Stomach (tissue), 8 donors: ENCODE measurements at regions not wholly inside any gene's neighbourhood (a gene's known extent, or its start where the extent isn't known, plus 50 kb on each side); places are given as distances from the start of the nearest gene placed in this dataset.

Source experiments
- DNase-seq, 2 donors: peaks; one replicate each; pipeline versions ENCODE4 v3.0.0 to v3.0.0-alpha.2; 2013 to 2019
- H3K27ac ChIP-seq, 5 donors: fragments of 200-600 bp in 4 of 5; sonication (generic) in 4 of 5; one replicate each; pipeline ENCODE4 v1.5.1; 2013 to 2019; ENCODE audit warnings: mild to moderate bottlenecking in 1 of 5, moderate library complexity in 1 of 5
- H3K27me3 ChIP-seq, 3 donors: fragments of 200-600 bp; sonication (generic); one replicate each; pipeline ENCODE4 v1.5.1; 2017 to 2019; ENCODE audit warnings: mixed run types in 1 of 3
- H3K36me3 ChIP-seq, 4 donors: fragments of 200-600 bp; sonication (generic); 1 replicate in 3 of 4; 2 replicates in 1 of 4; pipeline ENCODE4 v1.5.1; 2016 to 2019
- H3K4me1 ChIP-seq, 4 donors: fragments of 200-600 bp; sonication (generic); one replicate each; pipeline ENCODE4 v1.5.1; 2016 to 2019
- H3K4me3 ChIP-seq, 4 donors: fragments of 200-600 bp; sonication (generic) in 3 of 4; one replicate each; pipeline ENCODE4 v1.5.1; 2016 to 2019; ENCODE audit warnings: mild to moderate bottlenecking in 1 of 4
- H3K9me3 ChIP-seq, 4 donors: fragments of 200-600 bp; sonication (generic); one replicate each; pipeline ENCODE4 v1.5.1; 2016 to 2019
- EP300 ChIP-seq: sonication (generic); formaldehyde crosslinking; IDR thresholded peaks from one replicate; pipeline ENCODE4 v1.6.1; 2017; ENCODE audit warnings: antibody characterized with exemption
- POLR2A ChIP-seq, 4 donors: fragments of 450-650 bp; IDR thresholded peaks; one replicate each; pipeline ENCODE4 v1.6.1; 2016; ENCODE audit warnings: antibody characterized with exemption in 4 of 4, control low read depth in 2 of 4, mild to moderate bottlenecking in 1 of 4, moderate library complexity in 1 of 4
- POLR2AphosphoS5 ChIP-seq, 3 donors: sonication (generic); formaldehyde crosslinking; IDR thresholded peaks; one replicate each; pipeline ENCODE4 v1.6.1; 2016; ENCODE audit warnings: antibody characterized with exemption in 3 of 3
- WGBS, 5 donors: extraction: QIAGEN DNeasy Blood & Tissue Kit in 3 of 5; methylation state at CpG; one replicate each; pipeline versions ENCODE4 v1.1.5 to v1.1.7; 2013 to 2018; 5-methylcytosine and 5-hydroxymethylcytosine counted together
- intact Hi-C: fragments of 100-400 bp; cut with DNase I; formaldehyde crosslinking; loops from one replicate; pipeline ENCODE4 v1.15.1; 2023; ENCODE audit warnings: low total_unique reads
- TF ChIP-seq, protein P1 (sequence below), 7 experiments: fragments of 450-650 bp in 4 of 7; fragments of 200-600 bp in 3 of 7; sonication (generic) in 3 of 7; IDR thresholded peaks; one replicate each; pipeline ENCODE4 v1.5.1; 2016 to 2019; ENCODE audit warnings: antibody characterized with exemption in 7 of 7, control low read depth in 2 of 7, mild to moderate bottlenecking in 1 of 7
- donor health status: healthy with polysubstance abuse.
- donor health status: Bipolar disorder and iron deficiency.
- donor health status: healthy.

DNA sequence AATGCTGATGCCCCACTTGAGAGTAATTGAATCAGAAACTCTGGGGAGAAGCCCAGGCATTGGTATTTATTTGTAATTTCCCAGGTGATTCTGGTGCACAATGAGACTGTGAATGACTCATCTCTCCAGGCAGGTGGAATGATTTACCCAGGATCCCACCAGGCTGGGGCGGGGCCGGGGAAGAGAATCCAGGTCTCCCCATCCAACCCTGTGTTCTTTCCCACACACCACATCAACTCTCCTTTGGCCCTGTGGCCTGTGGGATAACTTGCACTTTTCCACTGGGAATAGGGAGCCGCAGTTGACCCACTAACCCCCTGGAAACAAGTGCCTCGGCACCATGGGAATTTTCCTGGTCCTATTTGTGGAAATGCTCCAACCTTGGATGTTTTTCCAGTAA, 409.8 kb downstream of the ZNF521 start:
- H3K4me3 ChIP-seq: no peak overlapping the region
- DNase-seq: no peak
- intact Hi-C loops: no loop called here
- no peak overlapping the region for H3K27ac ChIP-seq
- no peaks in the 10 kb centered on the region for H3K36me3 ChIP-seq
- H3K9me3 ChIP-seq: no peaks in the 10 kb centered on the region
- TF ChIP-seq EP300 (no peak), POLR2A (IDR thresholded peaks at IDR 0.05) (no peak), POLR2AphosphoS5 (IDR thresholded peaks at IDR 0.05) (no peak)
- TF ChIP-seq, protein P1, sequence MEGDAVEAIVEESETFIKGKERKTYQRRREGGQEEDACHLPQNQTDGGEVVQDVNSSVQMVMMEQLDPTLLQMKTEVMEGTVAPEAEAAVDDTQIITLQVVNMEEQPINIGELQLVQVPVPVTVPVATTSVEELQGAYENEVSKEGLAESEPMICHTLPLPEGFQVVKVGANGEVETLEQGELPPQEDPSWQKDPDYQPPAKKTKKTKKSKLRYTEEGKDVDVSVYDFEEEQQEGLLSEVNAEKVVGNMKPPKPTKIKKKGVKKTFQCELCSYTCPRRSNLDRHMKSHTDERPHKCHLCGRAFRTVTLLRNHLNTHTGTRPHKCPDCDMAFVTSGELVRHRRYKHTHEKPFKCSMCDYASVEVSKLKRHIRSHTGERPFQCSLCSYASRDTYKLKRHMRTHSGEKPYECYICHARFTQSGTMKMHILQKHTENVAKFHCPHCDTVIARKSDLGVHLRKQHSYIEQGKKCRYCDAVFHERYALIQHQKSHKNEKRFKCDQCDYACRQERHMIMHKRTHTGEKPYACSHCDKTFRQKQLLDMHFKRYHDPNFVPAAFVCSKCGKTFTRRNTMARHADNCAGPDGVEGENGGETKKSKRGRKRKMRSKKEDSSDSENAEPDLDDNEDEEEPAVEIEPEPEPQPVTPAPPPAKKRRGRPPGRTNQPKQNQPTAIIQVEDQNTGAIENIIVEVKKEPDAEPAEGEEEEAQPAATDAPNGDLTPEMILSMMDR (IDR thresholded peaks at IDR 0.05): no peak
- no peaks in the 10 kb centered on the region for H3K27me3 ChIP-seq
- H3K4me1 ChIP-seq: no peaks in the 10 kb centered on the region
- WGBS, 5 donors: 82 to 96% (median 86%) methylated on average over 4 of the region's 4 CpGs

DNA sequence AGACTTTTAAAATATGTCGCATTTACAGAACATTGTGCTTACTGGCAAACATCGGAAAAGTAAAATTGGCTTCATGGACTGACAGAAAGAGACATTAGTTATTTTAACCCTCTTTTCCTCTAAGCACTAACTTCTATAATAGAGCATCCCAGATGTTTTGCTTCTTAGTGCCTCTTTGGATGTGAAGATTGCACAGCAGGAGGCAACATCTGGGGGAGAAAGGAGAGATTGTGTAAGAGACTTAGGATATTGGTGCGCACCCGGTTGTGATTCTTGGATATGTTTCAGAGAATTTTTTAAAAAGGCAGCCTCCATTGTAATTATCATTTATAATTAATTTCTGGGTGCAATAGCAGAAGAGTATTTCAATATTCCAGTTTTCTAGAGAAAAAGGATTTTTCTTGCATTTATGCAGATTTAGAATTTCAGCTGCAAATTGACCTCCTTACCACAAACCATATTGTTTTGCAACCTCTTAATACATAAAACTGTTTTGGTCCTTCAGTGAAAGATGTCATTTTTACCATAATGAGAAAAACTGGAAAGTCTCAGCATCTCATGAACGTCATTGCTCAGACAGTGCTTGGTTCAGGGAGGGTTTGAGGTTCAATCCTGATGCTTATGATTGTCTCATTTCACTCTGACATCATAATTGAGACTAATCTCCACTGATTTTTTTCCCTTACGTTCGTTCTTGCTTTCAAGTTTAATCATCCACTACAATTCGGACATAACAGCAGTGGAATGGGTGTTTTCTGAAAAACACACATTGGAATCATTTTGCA, 404.3 kb downstream of the ZNF521 start:
- WGBS, 5 donors: 65 to 69% (median 67%) methylated on average over 8 of the region's 8 CpGs

DNA sequence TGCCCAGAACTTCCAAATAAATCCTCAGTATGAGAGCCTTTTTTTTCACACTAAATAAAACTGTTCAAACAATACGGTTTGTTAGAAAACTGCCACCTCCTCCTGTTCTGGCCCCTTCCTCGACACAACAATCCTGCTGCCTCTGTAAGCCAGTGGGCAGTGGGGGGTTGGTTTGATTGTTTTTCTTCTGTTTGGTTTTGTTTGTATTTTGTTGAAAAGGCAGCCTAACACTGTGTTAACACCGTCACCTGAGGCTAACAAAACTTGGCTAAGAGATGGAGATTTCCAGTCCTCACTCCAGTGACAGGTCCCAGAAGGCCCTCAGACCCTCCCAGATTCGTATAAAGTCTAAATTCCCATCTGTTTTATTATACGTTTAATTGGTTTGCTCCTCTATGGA, 402.1 kb downstream of the ZNF521 start:
- WGBS, 5 donors: 61 to 75% (median 72%) methylated on average over 5 of the region's 5 CpGs

More for the DNA sequence above, 404.3 kb downstream of the ZNF521 start:
- no peak overlapping the region for H3K4me3 ChIP-seq
- no peak for TF ChIP-seq EP300
- TF ChIP-seq POLR2AphosphoS5 (IDR thresholded peaks at IDR 0.05): no peak
- TF ChIP-seq, protein P1 (IDR thresholded peaks at IDR 0.05): no peak
- no peak for TF ChIP-seq POLR2A (IDR thresholded peaks at IDR 0.05)
- no peaks in the 10 kb centered on the region for H3K9me3 ChIP-seq
- no peaks in the 10 kb centered on the region for H3K36me3 ChIP-seq
- no peak overlapping the region for H3K27ac ChIP-seq
- intact Hi-C loops: no loop called here
- no peaks in the 10 kb centered on the region for H3K27me3 ChIP-seq
- no peak for DNase-seq
- no peaks in the 10 kb centered on the region for H3K4me1 ChIP-seq

DNA sequence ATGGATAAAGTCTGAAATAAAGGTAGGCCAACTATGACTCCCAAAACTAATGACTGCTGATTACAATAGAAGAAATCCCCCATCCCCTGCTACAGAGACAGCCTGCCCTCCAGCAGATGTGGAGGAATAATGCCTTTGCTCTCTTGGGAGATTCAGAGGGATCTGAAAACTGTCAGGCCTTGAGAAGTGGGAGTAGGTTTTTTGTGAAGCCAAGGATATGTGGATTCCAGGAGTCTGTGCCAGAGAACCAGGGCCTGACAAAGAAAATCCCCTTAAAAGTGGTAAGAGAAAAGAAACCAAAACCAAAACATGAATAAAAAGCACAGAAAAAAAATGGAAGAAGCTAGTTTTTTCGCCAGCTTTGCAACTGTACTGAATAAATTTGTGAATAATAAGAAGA, 397.6 kb downstream of the ZNF521 start:
- H3K36me3 ChIP-seq: no peaks in the 10 kb centered on the region
- no peaks in the 10 kb centered on the region for H3K9me3 ChIP-seq
- DNase-seq: peak in 1 of 2 donors; percentile 52
- no peak overlapping the region for H3K27ac ChIP-seq
- H3K4me1 ChIP-seq: no peaks in the 10 kb centered on the region
- no peak overlapping the region for H3K4me3 ChIP-seq
- TF ChIP-seq POLR2AphosphoS5 (IDR thresholded peaks at IDR 0.05): no peak
- TF ChIP-seq, protein P1 (IDR thresholded peaks at IDR 0.05): no peak
- no peak for TF ChIP-seq POLR2A (IDR thresholded peaks at IDR 0.05)
- TF ChIP-seq EP300: no peak
- 70 to 91% (median 88%) methylated on average over 1 of the region's 1 CpG for WGBS, 5 donors
- H3K27me3 ChIP-seq: no peaks in the 10 kb centered on the region
- intact Hi-C loops: no loop called here

More for the DNA sequence above, 402.1 kb downstream of the ZNF521 start:
- DNase-seq: no peak
- TF ChIP-seq, protein P1 (IDR thresholded peaks at IDR 0.05): no peak
- TF ChIP-seq EP300 (no peak), POLR2AphosphoS5 (IDR thresholded peaks at IDR 0.05) (no peak), POLR2A (IDR thresholded peaks at IDR 0.05) (no peak)
- H3K4me1 ChIP-seq: no peaks in the 10 kb centered on the region
- H3K9me3 ChIP-seq: no peaks in the 10 kb centered on the region
- intact Hi-C loops: no loop called here
- H3K4me3 ChIP-seq: no peak overlapping the region
- no peaks in the 10 kb centered on the region for H3K36me3 ChIP-seq
- no peaks in the 10 kb centered on the region for H3K27me3 ChIP-seq
- no peak overlapping the region for H3K27ac ChIP-seq
